ENCODE measurements at regions not wholly inside any gene's neighbourhood (a gene's known extent, or its start where the extent isn't known, plus 50 kb on each side); places are given as distances from the start of the nearest gene placed in this dataset.

GRCh38 chr4:137681081-137681480, 148.8 kb upstream of the PCDH18 start:
- H4K8ac ChIP-seq (ENCODE audit: low read depth, low read length) = no peak overlapping the region
- H3K9ac ChIP-seq (ENCODE audit: low read depth, low read length, poor library complexity) = no peak overlapping the region
- H2BK15ac ChIP-seq (ENCODE audit: low read length) = no peak overlapping the region
- no peak for DNase-seq (ENCODE audit: low spot score)
- H3K79me1 ChIP-seq (ENCODE audit: low read depth, low read length) = no peaks in the 10 kb centered on the region
- H4K91ac ChIP-seq (ENCODE audit: low read depth, low read length, poor library complexity) = no peak overlapping the region
- no CpG with 5 or more reads among the region's 1 CpG for WGBS, 2 donors (ENCODE audit: extremely low coverage in 2 of 2, insufficient read length in 2 of 2, insufficient replicate concordance in 1 of 2)
- H2BK5ac ChIP-seq (ENCODE audit: low read length) = no peak overlapping the region
- no peak overlapping the region for H2BK120ac ChIP-seq (ENCODE audit: low read depth, low read length)
- H3K4ac ChIP-seq (ENCODE audit: low read length) = no peak overlapping the region
- no peaks in the 10 kb centered on the region for H3K36me3 ChIP-seq (replicated peaks in 1 of 2; ENCODE audit: control insufficient read depth in 2 of 2, insufficient read depth in 2 of 2, low read length in 2 of 2)
- H3K27ac ChIP-seq (replicated peaks; ENCODE audit: low read length) = no peak overlapping the region
- no peak overlapping the region for H3K14ac ChIP-seq (ENCODE audit: low read length)
- H3K4me1 ChIP-seq (ENCODE audit: control insufficient read depth in 2 of 2, insufficient read depth in 1 of 2, low read depth in 1 of 2, low read length in 2 of 2) = peaks cover 2 to 4% of the 10 kb centered on the region in 2 donors
- no peak overlapping the region for H3K18ac ChIP-seq (ENCODE audit: low read length)
- no peak overlapping the region for H3K4me2 ChIP-seq (ENCODE audit: insufficient read depth, low read length, poor library complexity, severe bottlenecking)
- H3K27me3 ChIP-seq (ENCODE audit: control insufficient read depth in 3 of 3, insufficient read depth in 3 of 3, low read depth in 1 of 3, low read length in 3 of 3) = no peaks in the 10 kb centered on the region
- no peak overlapping the region for H2BK12ac ChIP-seq (ENCODE audit: low read length)
- H2AFZ ChIP-seq (ENCODE audit: low read length) = no peak overlapping the region
- no peak overlapping the region for H2AK5ac ChIP-seq (ENCODE audit: low read depth, low read length)
- H3K23ac ChIP-seq (ENCODE audit: low read depth, low read length, poor library complexity) = no peak overlapping the region
- no peak overlapping the region for H3K4me3 ChIP-seq (ENCODE audit: low read length in 2 of 2)
- no peaks in the 10 kb centered on the region for H3K9me3 ChIP-seq (replicated peaks in 1 of 2; ENCODE audit: control insufficient read depth in 2 of 2, insufficient read depth in 1 of 2, low read depth in 1 of 2, low read length in 2 of 2)

GRCh38 chr4:137678796-137679195, 146.5 kb upstream of the PCDH18 start:
- Histone ChIP-seq H3K36me3 (replicated peaks in 1 of 2; ENCODE audit: control insufficient read depth in 2 of 2, insufficient read depth in 2 of 2, low read length in 2 of 2) (no peaks in the 10 kb centered on the region), H3K23ac (ENCODE audit: low read depth, low read length, poor library complexity) (no peak overlapping the region), H3K9ac (ENCODE audit: low read depth, low read length, poor library complexity) (no peak overlapping the region), H3K27ac (replicated peaks; ENCODE audit: low read length) (no peak overlapping the region), H2BK5ac (ENCODE audit: low read length) (no peak overlapping the region), H4K91ac (ENCODE audit: low read depth, low read length, poor library complexity) (no peak overlapping the region), H2BK120ac (ENCODE audit: low read depth, low read length) (no peak overlapping the region), H3K79me1 (ENCODE audit: low read depth, low read length) (no peaks in the 10 kb centered on the region), H2BK15ac (ENCODE audit: low read length) (no peak overlapping the region), H2BK12ac (ENCODE audit: low read length) (no peak overlapping the region), H3K4me3 (ENCODE audit: low read length in 2 of 2) (no peak overlapping the region), H2AK5ac (ENCODE audit: low read depth, low read length) (no peak overlapping the region), H3K4me2 (ENCODE audit: insufficient read depth, low read length, poor library complexity, severe bottlenecking) (no peak overlapping the region), H3K4me1 (ENCODE audit: control insufficient read depth in 2 of 2, insufficient read depth in 1 of 2, low read depth in 1 of 2, low read length in 2 of 2) (no peaks in the 10 kb centered on the region), H3K4ac (ENCODE audit: low read length) (no peak overlapping the region), H2AFZ (ENCODE audit: low read length) (no peak overlapping the region), H3K18ac (ENCODE audit: low read length) (no peak overlapping the region), H4K8ac (ENCODE audit: low read depth, low read length) (no peak overlapping the region), H3K9me3 (replicated peaks in 1 of 2; ENCODE audit: control insufficient read depth in 2 of 2, insufficient read depth in 1 of 2, low read depth in 1 of 2, low read length in 2 of 2) (no peaks in the 10 kb centered on the region), H3K27me3 (ENCODE audit: control insufficient read depth in 3 of 3, insufficient read depth in 3 of 3, low read depth in 1 of 3, low read length in 3 of 3) (no peaks in the 10 kb centered on the region), H3K14ac (ENCODE audit: low read length) (no peak overlapping the region)
- no peak for DNase-seq (ENCODE audit: low spot score)
- no CpG with 5 or more reads among the region's 1 CpG for WGBS, 2 donors (ENCODE audit: extremely low coverage in 2 of 2, insufficient read length in 2 of 2, insufficient replicate concordance in 1 of 2)

GRCh38 chr4:137677863-137678262, 145.6 kb upstream of the PCDH18 start:
- Histone ChIP-seq H3K4me2 (ENCODE audit: insufficient read depth, low read length, poor library complexity, severe bottlenecking) (no peak overlapping the region), H3K27me3 (ENCODE audit: control insufficient read depth in 3 of 3, insufficient read depth in 3 of 3, low read depth in 1 of 3, low read length in 3 of 3) (no peaks in the 10 kb centered on the region), H3K4me1 (ENCODE audit: control insufficient read depth in 2 of 2, insufficient read depth in 1 of 2, low read depth in 1 of 2, low read length in 2 of 2) (no peaks in the 10 kb centered on the region), H3K79me1 (ENCODE audit: low read depth, low read length) (no peaks in the 10 kb centered on the region), H2AFZ (ENCODE audit: low read length) (no peak overlapping the region), H3K4me3 (ENCODE audit: low read length in 2 of 2) (no peak overlapping the region), H4K8ac (ENCODE audit: low read depth, low read length) (no peak overlapping the region), H2AK5ac (ENCODE audit: low read depth, low read length) (no peak overlapping the region), H2BK120ac (ENCODE audit: low read depth, low read length) (no peak overlapping the region), H4K91ac (ENCODE audit: low read depth, low read length, poor library complexity) (no peak overlapping the region), H3K9ac (ENCODE audit: low read depth, low read length, poor library complexity) (no peak overlapping the region), H3K4ac (ENCODE audit: low read length) (no peak overlapping the region), H2BK5ac (ENCODE audit: low read length) (no peak overlapping the region), H2BK15ac (ENCODE audit: low read length) (no peak overlapping the region), H2BK12ac (ENCODE audit: low read length) (no peak overlapping the region), H3K36me3 (replicated peaks in 1 of 2; ENCODE audit: control insufficient read depth in 2 of 2, insufficient read depth in 2 of 2, low read length in 2 of 2) (no peaks in the 10 kb centered on the region), H3K14ac (ENCODE audit: low read length) (no peak overlapping the region), H3K18ac (ENCODE audit: low read length) (no peak overlapping the region), H3K27ac (replicated peaks; ENCODE audit: low read length) (no peak overlapping the region), H3K9me3 (replicated peaks in 1 of 2; ENCODE audit: control insufficient read depth in 2 of 2, insufficient read depth in 1 of 2, low read depth in 1 of 2, low read length in 2 of 2) (no peaks in the 10 kb centered on the region), H3K23ac (ENCODE audit: low read depth, low read length, poor library complexity) (no peak overlapping the region)
- DNase-seq (ENCODE audit: low spot score) = no peak

GRCh38 chr4:137676357-137676998, 144.2 kb upstream of the PCDH18 start:
- WGBS, 2 donors (ENCODE audit: extremely low coverage in 2 of 2, insufficient read length in 2 of 2, insufficient replicate concordance in 1 of 2) = no CpG with 5 or more reads among the region's 1 CpG
- H3K4me3 ChIP-seq (ENCODE audit: low read length in 2 of 2) = no peak overlapping the region
- no peak overlapping the region for H2BK15ac ChIP-seq (ENCODE audit: low read length)
- H3K36me3 ChIP-seq (replicated peaks in 1 of 2; ENCODE audit: control insufficient read depth in 2 of 2, insufficient read depth in 2 of 2, low read length in 2 of 2) = no peaks in the 10 kb centered on the region
- H4K8ac ChIP-seq (ENCODE audit: low read depth, low read length) = no peak overlapping the region
- H2AFZ ChIP-seq (ENCODE audit: low read length) = no peak overlapping the region
- H4K91ac ChIP-seq (ENCODE audit: low read depth, low read length, poor library complexity) = no peak overlapping the region
- H2BK12ac ChIP-seq (ENCODE audit: low read length) = no peak overlapping the region
- no peaks in the 10 kb centered on the region for H3K4me1 ChIP-seq (ENCODE audit: control insufficient read depth in 2 of 2, insufficient read depth in 1 of 2, low read depth in 1 of 2, low read length in 2 of 2)
- H3K9ac ChIP-seq (ENCODE audit: low read depth, low read length, poor library complexity) = no peak overlapping the region
- no peak overlapping the region for H2AK5ac ChIP-seq (ENCODE audit: low read depth, low read length)
- no peaks in the 10 kb centered on the region for H3K27me3 ChIP-seq (ENCODE audit: control insufficient read depth in 3 of 3, insufficient read depth in 3 of 3, low read depth in 1 of 3, low read length in 3 of 3)
- H3K14ac ChIP-seq (ENCODE audit: low read length) = no peak overlapping the region
- H3K4me2 ChIP-seq (ENCODE audit: insufficient read depth, low read length, poor library complexity, severe bottlenecking) = no peak overlapping the region
- no peaks in the 10 kb centered on the region for H3K79me1 ChIP-seq (ENCODE audit: low read depth, low read length)
- H2BK5ac ChIP-seq (ENCODE audit: low read length) = no peak overlapping the region
- DNase-seq (ENCODE audit: low spot score) = no peak
- H2BK120ac ChIP-seq (ENCODE audit: low read depth, low read length) = no peak overlapping the region
- H3K18ac ChIP-seq (ENCODE audit: low read length) = no peak overlapping the region
- H3K4ac ChIP-seq (ENCODE audit: low read length) = no peak overlapping the region
- H3K23ac ChIP-seq (ENCODE audit: low read depth, low read length, poor library complexity) = no peak overlapping the region
- H3K9me3 ChIP-seq (replicated peaks in 1 of 2; ENCODE audit: control insufficient read depth in 2 of 2, insufficient read depth in 1 of 2, low read depth in 1 of 2, low read length in 2 of 2) = no peaks in the 10 kb centered on the region
- H3K27ac ChIP-seq (replicated peaks; ENCODE audit: low read length) = no peak overlapping the region

Data from neuronal stem cell (in vitro differentiated cells).